Progenitor cell of endocrine pancreas (in vitro differentiated cells): ENCODE measurements at regions not wholly inside any gene's neighbourhood (a gene's known extent, or its start where the extent isn't known, plus 50 kb on each side); places are given as distances from the start of the nearest gene placed in this dataset.

Experiments used
- DNase-seq: peaks from one replicate; pipeline ENCODE4 v3.0.0; 2021; ENCODE audit warnings: low spot score; ENCODE audit not compliant: unreplicated experiment
- H3K27ac Mint-ChIP-seq: 2 replicates; pipeline ENCODE4 v1.8.0; 2021; ENCODE audit warnings: mild to moderate bottlenecking, moderate library complexity, mixed read lengths
- H3K27me3 Mint-ChIP-seq: 2 replicates; pipeline ENCODE4 v1.8.0; 2021; ENCODE audit warnings: mixed read lengths
- H3K36me3 Mint-ChIP-seq: 2 replicates; pipeline ENCODE4 v1.8.0; 2022; ENCODE audit warnings: mixed read lengths; ENCODE audit not compliant: insufficient read depth
- H3K4me1 Mint-ChIP-seq: 2 replicates; pipeline ENCODE4 v1.8.0; 2021; ENCODE audit warnings: low read depth, mixed read lengths
- H3K4me3 Mint-ChIP-seq: 2 replicates; pipeline ENCODE4 v1.8.0; 2021; ENCODE audit warnings: low read depth, mild to moderate bottlenecking, moderate library complexity, mixed read lengths
- H3K9me3 Mint-ChIP-seq: 2 replicates; pipeline ENCODE4 v1.8.0; 2021; ENCODE audit warnings: low read depth, mixed read lengths
- TF ChIP-seq, protein P1 (sequence below): fragments of 200-600 bp; sonication (generic); IDR thresholded peaks from one replicate; pipeline ENCODE4 v1.5.0; 2021; ENCODE audit warnings: antibody characterized with exemption, mild to moderate bottlenecking; ENCODE audit not compliant: unreplicated experiment

DNA sequence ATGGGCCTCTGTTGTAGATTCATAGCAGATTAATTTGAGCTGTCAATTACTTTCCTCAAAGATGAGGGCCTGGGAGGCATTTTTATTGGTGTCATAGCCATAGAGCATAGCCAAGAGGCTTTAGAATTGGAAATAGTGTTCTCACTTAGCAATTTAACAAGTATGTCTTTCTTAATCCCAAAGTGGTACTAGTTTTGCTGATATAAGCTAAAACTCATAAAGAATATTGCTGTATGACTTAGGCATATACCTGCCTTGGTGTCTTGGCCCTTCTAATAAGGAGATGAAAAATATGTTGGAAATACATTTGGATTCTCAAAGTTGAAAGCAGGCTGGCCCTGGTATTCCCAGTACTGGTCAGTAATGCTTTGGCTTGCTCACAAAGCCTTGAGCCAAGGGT lies 221.5 kb upstream of the CXCL13 start:
- no peak overlapping the region for H3K27ac Mint-ChIP-seq
- TF ChIP-seq, protein P1, sequence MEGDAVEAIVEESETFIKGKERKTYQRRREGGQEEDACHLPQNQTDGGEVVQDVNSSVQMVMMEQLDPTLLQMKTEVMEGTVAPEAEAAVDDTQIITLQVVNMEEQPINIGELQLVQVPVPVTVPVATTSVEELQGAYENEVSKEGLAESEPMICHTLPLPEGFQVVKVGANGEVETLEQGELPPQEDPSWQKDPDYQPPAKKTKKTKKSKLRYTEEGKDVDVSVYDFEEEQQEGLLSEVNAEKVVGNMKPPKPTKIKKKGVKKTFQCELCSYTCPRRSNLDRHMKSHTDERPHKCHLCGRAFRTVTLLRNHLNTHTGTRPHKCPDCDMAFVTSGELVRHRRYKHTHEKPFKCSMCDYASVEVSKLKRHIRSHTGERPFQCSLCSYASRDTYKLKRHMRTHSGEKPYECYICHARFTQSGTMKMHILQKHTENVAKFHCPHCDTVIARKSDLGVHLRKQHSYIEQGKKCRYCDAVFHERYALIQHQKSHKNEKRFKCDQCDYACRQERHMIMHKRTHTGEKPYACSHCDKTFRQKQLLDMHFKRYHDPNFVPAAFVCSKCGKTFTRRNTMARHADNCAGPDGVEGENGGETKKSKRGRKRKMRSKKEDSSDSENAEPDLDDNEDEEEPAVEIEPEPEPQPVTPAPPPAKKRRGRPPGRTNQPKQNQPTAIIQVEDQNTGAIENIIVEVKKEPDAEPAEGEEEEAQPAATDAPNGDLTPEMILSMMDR, result no peak
- no peak overlapping the region for H3K4me3 Mint-ChIP-seq
- H3K27me3 Mint-ChIP-seq, result peaks cover 6% of the 10 kb centered on the region
- H3K9me3 Mint-ChIP-seq, result no peaks in the 10 kb centered on the region
- no peak for DNase-seq
- H3K36me3 Mint-ChIP-seq, result no peaks in the 10 kb centered on the region
- H3K4me1 Mint-ChIP-seq, result peaks cover 3% of the 10 kb centered on the region

DNA sequence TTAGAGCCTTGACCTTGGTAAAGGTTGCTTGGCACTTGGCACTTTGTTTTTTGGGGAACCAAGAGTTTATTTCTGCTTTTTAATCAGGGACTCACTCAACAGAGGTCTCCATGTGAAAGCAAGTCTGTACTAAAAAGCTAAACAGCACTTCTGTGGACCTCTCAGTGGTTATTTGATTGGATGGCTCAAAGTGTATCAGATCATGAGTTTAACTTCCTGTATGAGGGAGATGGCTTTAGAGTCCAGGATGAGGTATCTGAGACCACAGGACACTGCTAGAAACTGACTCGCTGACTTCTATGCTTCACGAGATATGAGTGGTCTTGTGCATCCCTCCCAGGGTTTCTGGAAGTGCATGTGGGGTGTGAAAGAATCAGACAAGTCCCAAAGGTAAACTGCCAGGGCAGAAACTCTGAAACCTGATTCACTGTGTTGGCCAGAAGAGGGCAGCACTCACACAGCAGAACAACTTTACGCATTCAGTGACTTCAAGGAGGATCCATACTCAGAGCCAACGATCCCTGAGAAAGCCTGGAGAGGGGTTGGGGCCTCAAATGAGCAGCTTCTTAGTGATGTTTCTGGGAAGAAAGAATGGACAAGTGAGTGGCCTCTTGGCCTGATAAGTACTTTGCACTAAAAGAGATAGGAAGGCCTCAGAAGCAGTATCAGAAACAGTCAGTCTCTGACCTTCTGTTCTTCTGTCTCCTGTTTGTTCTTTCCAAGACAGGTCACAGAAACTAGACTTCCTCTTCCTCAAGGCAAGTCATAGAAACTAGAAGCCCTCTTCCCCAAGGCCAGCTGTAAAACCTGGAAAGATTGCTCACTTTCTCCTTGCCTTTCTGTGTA lies 220.3 kb upstream of the CXCL13 start:
- Mint-ChIP-seq H3K27me3 (peaks cover 6% of the 10 kb centered on the region), H3K9me3 (no peaks in the 10 kb centered on the region), H3K4me3 (no peak overlapping the region), H3K36me3 (no peaks in the 10 kb centered on the region), H3K27ac (no peak overlapping the region), H3K4me1 (peaks cover 4% of the 10 kb centered on the region)
- TF ChIP-seq, protein P1, result peak; percentile 82
- peak; percentile 42 for DNase-seq

DNA sequence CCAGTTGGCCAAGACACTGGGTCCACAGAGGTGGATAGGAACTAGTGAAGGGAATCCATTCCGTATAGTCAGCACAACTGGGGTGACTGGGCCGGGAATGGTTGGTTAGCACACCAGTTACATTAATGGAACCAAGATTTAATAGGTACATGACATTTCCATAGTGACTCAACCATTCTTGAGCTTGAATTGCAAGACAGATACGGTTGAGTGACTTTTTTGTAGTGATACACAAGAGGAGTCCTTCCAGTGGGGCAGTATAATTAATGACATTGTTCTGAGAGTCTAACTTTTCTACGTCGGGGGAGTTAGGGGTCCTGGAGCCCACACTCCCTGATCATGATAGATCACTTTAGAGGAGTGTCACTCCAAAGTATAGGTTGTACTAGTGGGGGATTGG lies 211.6 kb upstream of the CXCL13 start:
- H3K27me3 Mint-ChIP-seq, result peaks cover 2% of the 10 kb centered on the region
- H3K27ac Mint-ChIP-seq, result no peak overlapping the region
- TF ChIP-seq, protein P1, result no peak
- H3K36me3 Mint-ChIP-seq, result no peaks in the 10 kb centered on the region
- peaks cover 6% of the 10 kb centered on the region for H3K4me1 Mint-ChIP-seq
- no peak for DNase-seq
- H3K9me3 Mint-ChIP-seq, result no peaks in the 10 kb centered on the region
- no peak overlapping the region for H3K4me3 Mint-ChIP-seq

GRCh38 chr4:77395481-77395880 lies 210.1 kb upstream of the CXCL13 start:
- peaks cover 2% of the 10 kb centered on the region for H3K27me3 Mint-ChIP-seq
- TF ChIP-seq, protein P1, result no peak
- H3K9me3 Mint-ChIP-seq, result peaks cover 4% of the 10 kb centered on the region
- no peaks in the 10 kb centered on the region for H3K36me3 Mint-ChIP-seq
- peaks cover 4% of the 10 kb centered on the region for H3K4me1 Mint-ChIP-seq
- H3K4me3 Mint-ChIP-seq, result no peak overlapping the region
- H3K27ac Mint-ChIP-seq, result no peak overlapping the region
- DNase-seq, result no peak

DNA sequence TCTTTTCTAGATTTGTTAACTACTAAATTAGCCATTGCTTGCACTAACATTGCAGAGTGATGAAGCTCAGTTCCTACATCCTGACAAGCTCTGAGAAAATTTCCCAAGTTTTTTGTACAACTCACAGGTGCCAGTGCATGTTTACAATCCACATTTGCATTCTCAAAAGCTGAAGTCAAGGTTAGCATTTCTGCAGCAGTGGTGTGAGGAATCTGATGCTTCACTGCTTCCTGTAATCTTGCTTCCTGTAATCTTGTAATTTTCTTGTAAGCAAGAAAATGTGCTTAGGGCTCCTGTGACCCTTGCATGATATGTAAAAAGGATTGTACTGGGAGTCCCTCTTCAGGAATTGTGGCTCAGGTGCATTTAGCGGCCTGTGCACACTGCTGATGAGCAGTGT lies 207.4 kb upstream of the CXCL13 start:
- H3K4me3 Mint-ChIP-seq, result no peak overlapping the region

More for the DNA sequence above, 207.4 kb upstream of the CXCL13 start:
- Mint-ChIP-seq H3K9me3 (peaks cover 4% of the 10 kb centered on the region), H3K36me3 (no peaks in the 10 kb centered on the region), H3K27me3 (peaks cover 12% of the 10 kb centered on the region), H3K4me1 (no peaks in the 10 kb centered on the region), H3K27ac (no peak overlapping the region)
- TF ChIP-seq, protein P1, result no peak
- DNase-seq, result no peak
